HT1080 (cell line): ENCODE measurements at regions not wholly inside any gene's neighbourhood (a gene's known extent, or its start where the extent isn't known, plus 50 kb on each side); places are given as distances from the start of the nearest gene placed in this dataset.
A peak's percentile ranks its signal among the peaks of the same experiment; 100 is the strongest.
"Not testable (repeated sequence)": the region's sequence is repeated elsewhere in the genome, so short reads cannot be mapped to it uniquely, and the experiment has no call there.

Source experiments
- DNase-seq: peaks from one replicate; pipeline ENCODE4 v3.0.0-alpha.2; 2015; ENCODE audit warnings: low read depth

DNA sequence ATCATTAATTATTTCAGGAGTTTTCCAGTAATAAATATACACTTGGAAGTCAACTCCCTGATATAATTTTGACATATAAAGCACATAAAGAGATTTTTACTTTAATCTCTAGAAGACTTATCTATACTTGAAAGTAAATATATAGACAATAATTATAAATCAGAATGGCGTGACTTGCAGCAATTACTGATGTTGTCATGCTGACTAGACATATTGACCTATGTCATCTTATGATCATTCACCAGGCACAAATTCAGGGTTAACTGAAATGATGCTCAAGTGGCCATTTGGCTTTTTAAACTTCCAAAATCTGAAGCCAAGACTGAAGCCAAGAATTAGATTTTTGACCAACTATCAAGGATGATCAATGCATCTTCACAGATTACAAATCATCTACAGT, 192.2 kb downstream of the MCHR2 start:
- no peak for DNase-seq

DNA sequence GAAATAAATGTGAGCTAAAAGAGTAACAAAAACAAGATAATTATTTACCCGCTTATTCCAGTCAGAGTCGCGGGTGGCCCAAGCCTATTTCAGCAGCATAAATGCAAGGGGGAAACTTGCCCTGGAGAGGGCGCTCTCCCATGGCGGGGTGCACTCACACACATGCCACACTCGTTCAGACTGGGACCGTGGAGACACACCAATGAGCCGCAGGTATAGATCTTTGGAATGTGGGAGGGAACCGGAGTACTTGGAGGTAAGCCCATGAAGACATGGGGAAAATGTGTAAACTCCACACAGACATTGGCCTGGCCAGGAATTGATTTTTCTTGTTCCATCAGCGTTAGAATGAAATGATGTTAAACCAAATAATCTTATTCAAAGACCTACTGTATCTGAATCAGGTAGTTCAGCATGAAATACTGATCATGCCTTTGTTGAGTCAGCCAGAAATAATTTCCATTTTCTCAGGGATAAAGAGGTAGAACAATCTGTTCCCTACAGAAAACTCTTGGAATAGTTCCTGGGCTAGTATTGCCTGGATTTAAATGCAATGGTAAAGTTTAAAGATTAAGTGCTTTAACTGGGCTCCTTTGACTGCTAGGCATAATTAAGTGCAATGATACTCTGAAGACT, 191.5 kb downstream of the MCHR2 start:
- no peak for DNase-seq

DNA sequence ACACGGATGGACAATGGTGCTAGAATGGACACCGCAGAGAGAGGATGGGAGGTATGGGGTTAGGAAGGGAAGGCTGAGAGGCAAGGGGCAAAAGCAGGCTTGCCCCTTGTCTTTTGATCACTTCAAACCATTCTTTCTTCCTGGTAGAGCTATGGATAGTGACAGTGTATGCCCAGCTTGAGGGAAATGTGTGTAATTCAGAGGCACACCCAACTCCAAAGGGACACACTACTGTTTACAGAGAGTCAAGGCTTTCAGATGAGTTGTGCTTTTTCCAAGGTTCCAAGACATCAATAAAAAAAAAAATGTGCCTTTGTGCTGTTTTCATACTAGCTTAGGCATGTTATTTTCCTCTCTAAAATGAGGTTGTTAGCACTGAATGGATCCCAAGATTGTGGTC, 185.0 kb downstream of the MCHR2 start:
- DNase-seq: no peak

DNA sequence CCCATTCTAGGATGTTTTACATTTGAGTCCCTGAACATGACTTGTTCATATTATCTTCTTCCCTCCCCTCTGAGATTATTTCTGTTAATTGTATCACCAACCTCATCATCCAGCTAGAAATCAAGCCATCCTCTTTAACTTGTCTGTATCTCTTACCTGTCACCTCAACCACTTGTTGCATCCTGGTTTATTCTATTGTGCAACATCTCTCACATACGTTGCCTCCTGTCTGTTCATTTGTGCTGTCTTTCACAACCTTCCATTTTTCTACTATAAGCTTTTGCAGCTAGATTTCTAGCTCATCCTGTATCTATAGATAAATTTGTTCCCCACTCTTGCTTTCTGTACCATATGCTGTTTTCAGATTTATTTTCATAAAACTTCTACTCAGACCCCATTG, 183.7 kb downstream of the MCHR2 start:
- DNase-seq: no peak

DNA sequence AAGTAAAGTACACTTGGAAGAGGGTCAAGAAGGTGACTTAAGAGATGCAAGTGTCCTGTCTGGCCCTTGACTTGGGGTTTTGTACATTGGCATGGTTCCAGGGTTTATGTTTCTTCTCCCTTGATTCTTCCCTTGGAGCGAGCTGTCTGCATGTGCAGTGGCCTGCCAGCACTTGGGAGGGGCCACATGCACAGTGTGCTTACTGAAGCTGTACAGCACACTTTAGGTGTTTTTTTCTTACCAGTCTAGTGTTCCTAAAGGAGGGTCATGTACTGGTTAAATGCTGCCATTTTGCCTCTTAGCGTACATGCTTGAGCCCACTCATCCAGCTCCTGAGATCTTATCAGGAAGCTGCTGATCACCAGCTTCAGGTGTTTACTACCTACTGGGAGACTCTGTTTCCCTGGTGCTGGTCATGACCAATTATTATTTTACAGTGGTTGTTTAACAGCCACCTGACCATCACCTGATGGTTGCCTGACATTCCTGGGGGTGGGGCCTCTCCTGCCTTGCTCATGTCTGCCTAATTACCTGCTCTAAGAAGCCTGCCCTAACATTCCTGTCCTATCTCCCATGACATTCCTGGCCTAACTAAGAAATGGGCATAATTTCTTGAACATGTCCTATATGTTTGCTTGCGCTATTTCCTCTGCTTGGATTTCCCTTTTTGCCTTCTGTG, 182.9 kb downstream of the MCHR2 start:
- DNase-seq: no peak

DNA sequence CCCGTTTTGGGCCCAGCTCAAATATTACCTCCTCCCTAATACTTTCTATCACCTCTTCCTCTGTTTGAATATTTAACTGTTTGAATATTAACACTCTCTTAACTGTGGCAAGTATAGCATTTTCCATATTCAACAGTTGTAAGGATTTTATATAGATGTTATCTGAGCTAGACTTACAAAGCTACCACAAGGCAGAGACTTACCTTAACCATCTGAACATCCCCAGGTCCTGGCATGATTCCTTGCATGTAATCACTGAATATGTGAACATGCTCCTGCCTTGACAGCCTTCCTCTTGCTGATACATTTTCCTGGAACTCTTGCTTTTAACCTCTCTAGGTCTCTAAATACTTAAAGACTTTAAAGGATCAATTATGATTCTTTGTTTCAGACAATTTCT, 182.4 kb downstream of the MCHR2 start:
- DNase-seq: no peak

DNA sequence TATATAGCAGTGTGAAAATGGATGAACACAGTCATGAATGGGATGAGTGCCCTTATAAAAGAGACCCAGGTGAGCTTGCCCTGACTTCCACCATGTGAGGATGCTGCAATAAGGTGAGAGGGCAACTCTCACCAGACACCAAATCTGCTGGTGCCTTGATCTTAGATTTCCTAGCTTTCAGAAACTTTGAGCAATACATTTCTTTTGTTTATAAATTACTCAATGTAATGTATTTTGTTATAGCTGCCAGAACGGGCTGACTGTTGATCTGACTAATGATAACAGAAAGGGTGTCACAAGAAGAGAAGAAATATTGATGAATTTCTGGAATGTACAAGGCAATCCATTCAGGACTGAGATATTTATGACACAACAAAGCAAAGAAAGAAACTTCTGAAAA, 180.5 kb downstream of the MCHR2 start:
- DNase-seq: no peak

DNA sequence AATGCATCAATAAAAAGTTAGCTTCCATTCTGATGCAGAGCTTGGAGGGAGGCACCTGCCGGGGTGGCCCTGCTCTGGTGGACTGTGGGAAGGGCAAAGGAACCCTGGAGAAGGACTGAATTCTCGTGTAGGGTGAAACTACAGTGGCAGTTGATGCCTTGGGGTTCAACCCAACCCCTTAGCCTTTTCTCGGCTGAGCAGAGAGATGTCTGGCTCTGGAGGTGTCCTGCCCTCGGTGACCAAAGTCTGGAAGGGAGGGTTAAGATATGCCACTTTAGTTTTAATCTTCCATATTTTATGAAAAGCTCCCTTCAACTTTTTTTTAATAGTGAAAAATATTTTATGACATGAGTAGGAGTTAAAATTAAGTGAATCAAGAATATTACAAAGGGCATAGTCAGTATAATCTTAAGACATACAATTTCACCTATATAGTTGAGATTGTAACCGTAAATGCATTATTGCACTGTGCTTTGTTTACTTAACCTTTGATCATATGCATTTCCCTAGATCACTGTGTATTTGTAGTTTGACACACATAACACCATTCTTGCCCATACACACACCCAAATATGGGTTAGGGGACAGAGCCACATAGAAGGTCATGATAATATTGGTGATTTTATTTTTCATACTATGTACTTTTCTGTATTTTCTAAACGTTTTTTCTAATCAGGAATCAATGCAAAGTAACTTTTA, 179.6 kb downstream of the MCHR2 start:
- DNase-seq: no peak

DNA sequence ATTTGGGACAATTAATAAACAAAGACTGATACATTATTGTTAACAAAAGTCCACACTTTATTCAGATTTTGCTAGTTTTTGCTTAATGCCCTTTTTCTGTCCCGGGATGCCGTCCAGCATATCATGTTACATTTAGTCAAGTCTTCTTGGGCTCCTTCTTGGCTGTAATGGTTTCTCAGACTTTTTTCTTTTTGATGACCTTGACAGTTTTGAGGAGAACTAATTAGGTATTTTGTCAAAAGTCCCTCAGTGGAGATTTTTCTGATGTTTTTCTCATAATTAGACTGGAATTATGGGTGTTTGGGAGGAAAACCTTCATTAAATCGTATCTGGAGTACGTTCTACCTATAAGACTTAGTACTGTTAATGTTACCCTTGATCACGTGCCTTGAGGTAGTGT, 177.2 kb downstream of the MCHR2 start:
- no peak for DNase-seq

DNA sequence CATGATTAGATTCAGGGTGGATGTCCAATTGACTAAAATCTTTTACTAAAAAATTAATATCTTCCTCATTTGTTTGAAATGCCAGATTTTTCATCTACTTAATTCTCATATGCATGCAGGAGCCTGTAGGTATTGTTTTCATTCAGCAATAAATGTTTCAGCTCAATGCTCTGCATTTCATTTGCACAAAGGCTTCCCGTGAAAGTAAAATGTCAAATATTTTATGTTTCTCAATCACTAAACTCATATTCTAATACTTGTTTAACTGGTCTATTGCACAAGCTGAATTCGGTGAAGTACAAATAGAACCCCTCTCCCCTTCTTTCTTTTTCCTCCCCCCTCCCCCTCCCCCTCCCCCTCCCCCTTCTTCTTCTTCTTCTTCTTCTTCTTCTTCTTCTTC, 175.9 kb downstream of the MCHR2 start:
- no peak for DNase-seq

DNA sequence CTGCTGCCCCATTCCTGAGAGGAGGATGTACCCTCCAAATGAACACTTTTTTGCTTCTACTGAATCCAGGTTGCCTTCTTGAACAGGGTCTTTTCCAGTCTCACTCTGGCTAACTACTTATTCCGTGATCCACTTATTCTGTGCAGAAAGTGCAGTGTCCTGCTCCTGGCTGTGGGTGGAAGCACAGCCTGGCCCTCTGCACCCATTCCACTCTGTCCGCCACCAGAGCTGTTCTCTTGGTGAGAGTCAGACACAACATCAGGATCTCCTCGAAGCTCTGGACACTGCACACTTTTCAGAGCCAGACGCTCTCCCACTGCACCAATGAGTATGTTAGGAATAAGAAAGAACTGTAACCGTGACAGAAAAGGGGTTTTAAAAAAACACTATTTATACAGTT, 174.2 kb downstream of the MCHR2 start:
- DNase-seq: no peak

DNA sequence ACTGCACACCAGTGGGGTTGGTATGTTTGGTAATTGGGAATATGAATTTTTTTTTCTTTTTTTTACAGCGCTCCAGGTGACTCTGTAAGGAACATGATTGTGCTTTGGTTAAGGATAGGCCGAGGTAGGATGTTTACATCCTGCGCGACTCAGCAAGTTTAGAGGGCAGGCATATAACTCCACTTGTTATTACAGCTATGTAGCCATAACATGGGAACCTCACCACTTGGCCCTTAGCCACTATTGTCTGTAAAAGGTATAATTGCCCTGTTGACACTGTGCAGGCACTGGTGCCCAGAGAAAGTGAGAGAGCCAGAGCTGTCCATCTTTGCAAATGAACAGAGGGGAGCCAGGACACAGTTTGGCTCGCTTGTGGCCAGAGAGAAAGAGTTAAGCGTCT, 172.9 kb downstream of the MCHR2 start:
- DNase-seq: peak; percentile 21

DNA sequence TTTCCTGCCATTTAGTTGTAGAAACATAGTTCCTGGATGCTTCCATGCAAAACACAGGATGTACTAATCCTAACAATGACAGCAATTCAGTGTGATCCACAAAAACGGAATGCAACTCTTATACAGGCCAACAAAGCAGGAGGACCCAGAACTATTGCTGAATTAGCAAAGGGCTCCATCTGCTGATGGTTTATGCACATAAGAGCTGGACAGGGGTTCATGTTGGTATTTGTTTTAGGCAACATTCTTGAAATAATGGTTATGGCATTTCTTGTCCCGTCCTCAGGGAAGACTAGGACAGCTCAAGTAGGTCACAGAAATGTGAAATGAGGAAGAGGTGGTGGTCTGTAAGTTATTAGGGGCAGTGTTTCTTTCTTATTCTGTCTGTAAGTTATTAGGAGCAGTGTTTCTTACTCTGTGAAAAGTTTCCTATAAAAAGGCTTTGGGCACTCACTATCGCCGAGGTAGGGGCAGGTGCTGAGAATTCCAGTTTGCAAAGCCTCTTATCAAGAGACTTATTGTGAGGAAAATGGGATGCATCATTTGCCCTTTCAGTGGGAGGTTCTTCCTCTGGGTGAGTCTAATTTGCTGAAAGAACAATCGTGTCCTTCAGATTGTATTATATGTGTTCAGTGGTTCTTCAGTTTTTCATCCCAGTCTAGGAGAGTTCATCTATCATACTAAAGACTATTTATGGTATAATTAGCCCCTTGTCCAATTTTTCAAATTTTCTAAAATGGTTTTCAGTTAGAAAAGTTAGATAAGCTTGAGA, 171.1 kb downstream of the MCHR2 start:
- peak; percentile 58 for DNase-seq

DNA sequence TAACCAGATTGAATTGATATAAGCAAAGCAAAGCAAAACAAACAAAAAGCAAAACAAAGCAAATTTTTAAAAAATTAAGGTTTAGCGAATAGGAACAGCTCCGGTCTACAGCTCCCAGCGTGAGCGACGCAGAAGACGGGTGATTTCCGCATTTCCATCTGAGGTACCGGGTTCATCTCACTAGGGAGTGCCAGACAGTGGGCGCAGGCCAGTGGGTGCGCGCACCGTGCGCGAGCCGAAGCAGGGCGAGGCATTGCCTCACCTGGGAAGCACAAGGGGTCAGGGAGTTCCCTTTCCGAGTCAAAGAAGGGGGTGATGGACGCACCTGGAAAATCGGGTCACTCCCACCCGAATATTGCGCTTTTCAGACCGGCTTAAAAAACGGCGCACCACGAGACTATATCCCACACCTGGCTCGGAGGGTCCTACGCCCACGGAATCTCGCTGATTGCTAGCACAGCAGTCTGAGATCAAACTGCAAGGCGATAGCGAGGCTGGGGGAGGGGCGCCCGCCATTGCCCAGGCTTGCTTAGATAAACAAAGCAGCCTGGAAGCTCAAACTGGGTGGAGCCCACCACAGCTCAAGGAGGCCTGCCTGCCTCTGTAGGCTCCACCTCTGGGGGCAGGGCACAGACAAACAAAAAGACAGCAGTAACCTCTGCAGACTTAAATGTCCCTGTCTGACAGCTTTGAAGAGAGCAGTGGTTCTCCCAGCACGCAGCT, 170.3 kb downstream of the MCHR2 start:
- not testable (repeated sequence) for DNase-seq

DNA sequence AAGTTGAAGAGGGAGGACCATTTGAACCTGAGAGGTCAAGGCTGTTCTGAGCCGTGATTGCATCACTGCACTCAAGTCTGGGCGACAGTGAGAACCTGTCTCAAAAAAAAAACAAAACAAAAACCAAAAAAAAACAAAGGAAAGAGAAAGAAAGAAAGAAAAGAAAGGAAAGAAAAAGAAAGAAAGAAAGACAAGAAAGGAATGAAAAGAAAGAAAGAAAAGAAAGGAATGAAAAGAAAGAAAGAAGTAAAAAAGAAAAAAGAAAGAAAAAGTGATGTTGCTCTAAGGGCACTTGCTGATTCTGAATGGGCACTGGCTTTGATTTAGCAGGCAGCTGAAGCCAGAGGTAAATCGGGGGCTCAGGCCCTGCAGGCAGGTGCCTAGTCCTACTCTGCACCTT, 161.0 kb downstream of the MCHR2 start:
- DNase-seq: no peak

DNA sequence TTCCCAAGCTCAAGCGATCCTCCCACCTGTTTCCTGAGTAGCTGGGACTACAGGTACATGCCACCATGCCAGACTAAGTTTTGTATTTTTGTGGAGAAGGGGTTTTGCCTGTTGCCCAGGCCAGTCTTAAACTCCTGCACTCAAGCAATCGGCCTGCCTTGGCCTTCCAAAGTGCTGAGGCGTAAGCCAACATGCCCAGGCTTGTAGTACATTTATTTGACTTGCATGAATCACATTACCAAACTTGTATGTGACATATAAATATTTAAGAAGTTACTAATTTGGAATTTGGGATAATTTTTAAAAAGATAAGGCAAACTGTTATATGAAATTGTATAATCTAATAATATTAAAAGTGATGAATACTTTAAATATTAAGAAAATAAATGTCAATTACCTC, 157.6 kb downstream of the MCHR2 start:
- no peak for DNase-seq

DNA sequence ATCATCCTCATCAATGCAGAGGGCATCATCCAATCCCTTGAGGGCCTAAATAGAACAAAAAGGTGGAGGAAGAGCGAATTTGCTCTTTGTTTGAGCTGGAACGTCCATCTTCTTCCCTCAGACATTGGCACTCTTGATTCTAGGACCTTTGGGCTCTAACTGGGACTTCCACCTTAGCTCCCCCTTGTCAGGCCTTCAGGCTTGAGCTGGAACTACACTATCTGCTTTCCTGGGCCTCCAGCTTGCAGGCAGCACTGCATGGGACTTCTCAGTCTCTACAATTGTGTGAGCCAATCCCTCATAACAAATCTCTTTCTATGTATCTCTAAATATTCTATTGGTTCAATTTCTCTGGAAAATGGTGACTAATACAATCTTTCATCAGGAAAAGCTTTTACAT, 155.4 kb downstream of the MCHR2 start:
- DNase-seq: no peak

DNA sequence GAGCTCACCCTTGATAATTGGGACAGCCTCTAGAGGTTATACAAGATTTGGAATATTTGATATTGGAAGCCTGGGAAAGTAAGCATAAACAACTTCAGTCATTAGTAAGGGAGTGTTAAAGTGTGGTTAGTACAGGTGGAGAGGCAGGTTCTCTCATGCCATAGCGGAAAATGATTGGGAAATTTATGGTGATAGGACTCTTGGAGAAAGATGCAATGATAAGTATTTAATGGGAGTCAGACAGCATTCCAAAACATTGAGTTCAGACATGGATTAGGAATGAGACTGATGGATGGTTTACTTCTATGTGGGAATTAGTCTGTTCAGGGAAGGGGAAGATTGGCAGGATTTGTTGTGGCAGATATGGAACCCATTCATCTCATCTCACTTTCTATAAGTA, 152.7 kb downstream of the MCHR2 start:
- no peak for DNase-seq

DNA sequence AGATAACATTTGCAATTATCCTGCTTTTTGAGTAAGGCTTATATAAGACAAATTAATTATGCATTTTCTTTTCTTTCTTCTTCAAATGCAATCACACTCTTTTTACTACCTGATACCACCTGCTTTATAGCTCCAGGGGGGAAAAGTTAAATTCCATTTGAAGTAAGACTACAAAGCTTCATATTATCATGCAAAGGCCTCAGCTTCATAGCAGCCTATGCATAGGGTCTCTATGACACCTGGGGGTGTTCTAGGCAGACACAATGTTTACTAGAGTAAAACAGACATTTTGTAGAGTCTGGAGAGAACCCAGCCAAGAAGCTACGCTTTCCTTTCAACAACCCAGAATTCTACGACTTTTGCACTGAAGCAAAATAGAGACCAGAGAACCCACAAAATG, 148.0 kb downstream of the MCHR2 start:
- DNase-seq: no peak

DNA sequence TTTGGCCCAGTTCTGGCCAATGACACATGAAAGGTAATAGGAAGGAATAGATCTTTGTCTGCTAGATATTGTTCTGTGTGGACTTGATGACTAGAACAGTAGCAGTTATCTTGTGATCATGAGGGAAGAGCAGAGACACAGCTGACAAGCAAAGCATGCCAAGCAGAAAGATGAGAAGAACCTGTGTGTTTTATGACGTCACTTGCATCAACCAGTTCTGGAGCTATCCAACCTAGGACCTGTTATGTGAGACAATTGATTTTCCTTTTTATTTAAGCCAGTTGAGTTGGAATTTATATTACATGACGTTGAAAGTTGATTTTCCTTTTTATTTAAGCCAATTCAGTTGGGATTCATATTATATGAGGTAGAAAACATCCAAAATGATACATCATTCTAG, 143.2 kb downstream of the MCHR2 start:
- DNase-seq: no peak

DNA sequence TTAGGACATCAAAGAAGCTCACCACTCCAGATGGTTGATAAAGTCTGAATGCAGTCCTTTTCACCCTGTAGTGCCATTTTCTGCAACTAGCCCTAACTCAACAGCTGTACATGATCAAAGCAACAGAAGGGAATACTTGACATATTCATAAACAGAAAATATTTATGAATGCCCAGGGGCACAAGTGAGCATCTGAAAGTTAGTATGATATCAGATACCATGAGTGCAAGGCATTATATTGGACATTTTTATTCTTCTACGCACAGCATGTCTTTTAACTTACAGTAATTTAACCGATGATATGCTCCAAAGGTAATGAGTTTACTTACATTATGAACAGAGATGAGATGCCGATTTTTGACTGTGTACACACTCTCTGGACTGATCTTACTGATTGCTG, 142.0 kb downstream of the MCHR2 start:
- no peak for DNase-seq

DNA sequence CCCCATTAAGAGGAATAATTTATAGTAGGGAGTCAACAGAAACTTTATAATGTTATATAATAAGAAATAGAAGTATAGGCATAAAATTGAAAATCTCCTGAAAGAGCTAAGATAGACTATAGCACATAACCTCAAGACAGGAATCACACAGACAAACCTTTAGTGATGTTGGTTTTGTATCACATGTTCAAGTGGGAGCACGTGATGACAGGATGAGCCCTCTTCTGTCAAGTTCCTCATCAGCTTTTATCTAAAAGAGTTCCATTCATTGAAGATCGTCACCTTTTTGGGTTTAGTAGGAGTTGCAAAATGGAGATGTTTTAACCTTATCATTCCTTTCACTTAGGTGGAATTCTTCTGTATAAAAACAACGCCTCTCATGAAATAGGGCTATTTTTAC, 127.0 kb downstream of the MCHR2 start:
- DNase-seq: no peak
